NOMO-1 treated with dmso at 0.1 percent for 144 hours (cell line): ENCODE measurements at regions not wholly inside any gene's neighbourhood (a gene's known extent, or its start where the extent isn't known, plus 50 kb on each side); places are given as distances from the start of the nearest gene placed in this dataset.
"Not testable (repeated sequence)": the region's sequence is repeated elsewhere in the genome, so short reads cannot be mapped to it uniquely, and the experiment has no call there.

Experiments used
- DNase-seq: peaks from one replicate; lab custom pipeline; 2025; ENCODE audit not compliant: unreplicated experiment; lab: John Stamatoyannopoulos, UW

- DNase-seq = no peak
Observed at GRCh38 chr1:245062741-245063305, 92.0 kb upstream of the KIF26B start.

GRCh38 chr1:245061808-245062207 is 93.0 kb upstream of the KIF26B start:
- not testable (repeated sequence) for DNase-seq

GRCh38 chr1:245060684-245061374 is 94.0 kb upstream of the KIF26B start:
- no peak for DNase-seq

- no peak for DNase-seq
Observed at GRCh38 chr1:245059806-245060424, 94.9 kb upstream of the KIF26B start.

- DNase-seq = no peak
Observed at GRCh38 chr1:245058882-245059281, 95.9 kb upstream of the KIF26B start.

- no peak for DNase-seq
Observed at GRCh38 chr1:245058436-245058835, 96.3 kb upstream of the KIF26B start.

- peak; percentile 92 for DNase-seq
Observed at GRCh38 chr1:245056913-245057312, 97.9 kb upstream of the KIF26B start.

GRCh38 chr1:245056296-245056695 is 98.5 kb upstream of the KIF26B start:
- not testable (repeated sequence) for DNase-seq

- no peak for DNase-seq
Observed at GRCh38 chr1:245055752-245056151, 99.0 kb upstream of the KIF26B start.

- DNase-seq = peak; percentile 44
Observed at GRCh38 chr1:245054507-245055270, 100.1 kb upstream of the KIF26B start.

GRCh38 chr1:245054105-245054504 is 100.7 kb upstream of the KIF26B start:
- peak; percentile 54 for DNase-seq

- peak; percentile 16 for DNase-seq
Observed at GRCh38 chr1:245052258-245052657, 102.5 kb upstream of the KIF26B start.

- peak; percentile 90 for DNase-seq
Observed at GRCh38 chr1:245051349-245052221, 103.2 kb upstream of the KIF26B start.

- DNase-seq = no peak
Observed at GRCh38 chr1:245046769-245047168, 108.0 kb upstream of the KIF26B start.

- DNase-seq = no peak
Observed at GRCh38 chr1:245046315-245046714, 108.5 kb upstream of the KIF26B start.

GRCh38 chr1:245045087-245045881 is 109.5 kb upstream of the KIF26B start:
- DNase-seq = no peak

- DNase-seq = no peak
Observed at GRCh38 chr1:245043611-245043940, 111.2 kb upstream of the KIF26B start.

GRCh38 chr1:245041058-245041698 is 113.6 kb upstream of the KIF26B start:
- no peak for DNase-seq

- no peak for DNase-seq
Observed at GRCh38 chr1:245039196-245039595, 115.6 kb upstream of the KIF26B start.

GRCh38 chr1:245036102-245036501 is 118.7 kb upstream of the KIF26B start:
- no peak for DNase-seq
